ENCODE measurements at regions not wholly inside any gene's neighbourhood (a gene's known extent, or its start where the extent isn't known, plus 50 kb on each side); places are given as distances from the start of the nearest gene placed in this dataset.

DNA sequence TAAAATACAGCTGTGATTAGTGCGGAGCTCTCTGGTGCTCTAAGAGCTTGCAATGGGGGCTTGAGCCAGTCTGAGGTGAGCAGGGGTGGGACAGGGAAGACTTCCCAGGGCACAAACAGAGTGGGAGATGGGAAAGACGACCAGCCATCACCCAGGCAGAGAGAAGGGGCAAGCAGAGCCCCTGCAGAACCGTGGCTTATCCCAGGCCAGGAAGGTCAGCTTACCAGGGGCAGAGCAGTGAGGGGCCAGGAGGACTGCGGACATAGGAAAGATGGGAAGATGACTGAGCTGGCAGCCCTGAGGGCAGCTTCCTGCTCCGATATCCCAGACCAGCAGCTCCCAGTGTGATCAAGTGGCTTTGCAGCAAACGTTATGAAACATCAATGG lies 55.4 kb upstream of the IFFO2 start:
- Histone ChIP-seq H3K4me1 (ENCODE audit: insufficient read depth, low read length) (peaks cover 18% of the 10 kb centered on the region), H3K27me3 (ENCODE audit: insufficient read depth, low read length) (no peaks in the 10 kb centered on the region), H3K4me3 (ENCODE audit: low read length in 2 of 2) (no peak overlapping the region), H3K9me3 (ENCODE audit: control insufficient read depth in 1 of 2, low read length in 2 of 2) (no peaks in the 10 kb centered on the region), H3K36me3 (ENCODE audit: insufficient read depth, low read length) (no peaks in the 10 kb centered on the region), H3K27ac (ENCODE audit: low read depth, low read length) (no peak overlapping the region)
- CTCF ChIA-PET (ENCODE audit: partially characterized antibody), result interaction anchor here (0.8 to 1.9 kb wide), 2 partner anchors 84 to 127 kb away, joined by 3 to 7 read pairs; no protein-coding TSS in a partner anchor
- H3K9me3 Mint-ChIP-seq, result no peaks in the 10 kb centered on the region
- POLR2A ChIA-PET (ENCODE audit: partially characterized antibody), result interaction anchor here (1.4 kb wide), 1 partner anchor 109 kb away, joined by 3 read pairs; the partner anchor contains the start of gene ALDH4A1
- H3K27me3 Mint-ChIP-seq, result no peaks in the 10 kb centered on the region
- H3K4me1 Mint-ChIP-seq, result peaks cover 15 to 27% (median 18%) of the 10 kb centered on the region in 4 donors
- intact Hi-C loops (cut with micrococcal nuclease), result loop anchor here (1.0 kb wide), 1 partner anchor 62 kb away; no protein-coding TSS in a partner anchor
- no peak overlapping the region for H3K4me3 Mint-ChIP-seq
- no peak overlapping the region for H3K27ac Mint-ChIP-seq
- no peak for DNase-seq
- H3K36me3 Mint-ChIP-seq, result no peaks in the 10 kb centered on the region

DNA sequence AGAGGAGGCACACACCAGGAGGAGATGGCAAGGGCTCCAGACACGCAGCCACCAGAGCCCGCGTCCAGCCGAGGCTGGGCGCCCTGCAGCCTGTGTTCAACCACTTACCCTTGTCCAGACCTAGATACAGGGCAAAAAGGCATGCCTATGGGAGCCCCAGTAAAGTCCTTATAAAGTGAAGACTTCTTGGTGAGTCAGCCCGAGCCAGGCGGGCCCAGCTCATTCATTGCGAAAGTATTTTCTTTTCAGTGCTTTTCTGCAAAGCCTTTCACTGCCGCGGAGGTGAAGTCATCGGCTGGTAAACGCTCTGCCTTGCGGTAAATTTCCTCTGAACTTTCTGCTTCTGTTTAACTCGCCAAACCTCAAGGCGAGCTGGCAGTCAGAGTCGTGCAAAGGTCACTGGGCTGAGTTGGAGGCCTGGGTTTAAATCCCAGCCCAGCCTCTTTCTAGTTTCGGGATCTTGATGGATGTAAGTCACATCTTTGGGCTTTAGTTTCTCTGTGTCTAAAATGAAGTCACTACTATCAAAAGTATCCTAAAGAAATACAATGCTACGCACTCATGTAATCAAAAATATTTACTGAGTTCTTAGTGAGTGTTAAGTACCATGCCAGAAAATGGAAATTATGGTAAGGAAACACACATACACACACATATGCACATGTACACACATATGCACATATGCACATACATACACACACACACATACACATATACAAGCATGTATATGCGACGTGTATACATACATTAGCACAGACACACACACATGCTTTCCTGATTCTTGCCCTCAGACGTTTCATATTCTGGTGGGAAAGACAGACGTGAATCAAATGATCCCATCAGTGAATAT lies 54.7 kb upstream of the IFFO2 start:
- Mint-ChIP-seq H3K27me3 (no peaks in the 10 kb centered on the region), H3K4me1 (peaks cover 15 to 27% (median 18%) of the 10 kb centered on the region in 4 donors), H3K36me3 (no peaks in the 10 kb centered on the region), H3K4me3 (peak overlapping the region; percentile 46 to 78 (median 62)), H3K27ac (peak overlapping the region; percentile 37 to 93 (median 58)), H3K9me3 (no peaks in the 10 kb centered on the region)
- ChIA-PET POLR2A (ENCODE audit: partially characterized antibody) (interaction anchor here (1.4 kb wide), 1 partner anchor 108 kb away, joined by 3 read pairs; the partner anchor contains the start of gene ALDH4A1), CTCF (ENCODE audit: partially characterized antibody) (interaction anchor here (0.8 to 1.9 kb wide), 2 partner anchors 85 to 127 kb away, joined by 3 to 7 read pairs; no protein-coding TSS in a partner anchor)
- Histone ChIP-seq H3K27ac (ENCODE audit: low read depth, low read length) (no peak overlapping the region), H3K4me3 (ENCODE audit: low read length in 2 of 2) (peak overlapping the region in 1 of 2 donors; percentile 14), H3K4me1 (ENCODE audit: insufficient read depth, low read length) (peaks cover 18% of the 10 kb centered on the region), H3K9me3 (ENCODE audit: control insufficient read depth in 1 of 2, low read length in 2 of 2) (no peaks in the 10 kb centered on the region), H3K27me3 (ENCODE audit: insufficient read depth, low read length) (no peaks in the 10 kb centered on the region), H3K36me3 (ENCODE audit: insufficient read depth, low read length) (no peaks in the 10 kb centered on the region)
- intact Hi-C loops (cut with micrococcal nuclease), result loop anchor here (1.0 kb wide), 1 partner anchor 63 kb away; no protein-coding TSS in a partner anchor
- peak; percentile 44 to 63 (median 48) for DNase-seq

DNA sequence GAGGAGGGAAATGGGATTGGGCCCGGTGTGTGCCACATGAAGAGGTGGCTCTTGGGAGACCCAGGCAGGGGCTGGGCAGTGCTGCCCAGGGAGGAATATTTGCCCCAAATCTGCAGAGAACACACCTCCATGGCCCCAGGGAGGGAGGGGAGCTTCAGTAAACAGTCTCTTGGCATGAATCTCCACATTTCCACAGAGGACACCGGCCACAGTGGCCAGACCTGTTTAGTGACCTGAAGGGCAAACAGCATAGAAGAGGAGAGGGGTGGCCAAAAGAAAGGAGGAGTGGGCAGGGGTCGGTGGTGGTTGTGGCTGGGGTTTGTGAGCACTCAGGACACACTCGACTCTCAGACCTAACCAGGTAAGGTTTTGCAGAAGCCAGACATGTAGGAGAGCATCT lies 54.0 kb upstream of the IFFO2 start:
- H3K27ac ChIP-seq (ENCODE audit: low read depth, low read length), result no peak overlapping the region
- H3K27me3 ChIP-seq (ENCODE audit: insufficient read depth, low read length), result no peaks in the 10 kb centered on the region
- intact Hi-C loops (cut with micrococcal nuclease), result no loop called here
- no peaks in the 10 kb centered on the region for H3K9me3 Mint-ChIP-seq
- H3K27me3 Mint-ChIP-seq, result peaks cover 0 to 1% of the 10 kb centered on the region in 2 donors
- POLR2A ChIA-PET (ENCODE audit: partially characterized antibody), result interaction anchor here (1.0 kb wide), 1 partner anchor 17 kb away, joined by 3 read pairs; no protein-coding TSS in a partner anchor
- no peak for DNase-seq
- no peaks in the 10 kb centered on the region for H3K36me3 Mint-ChIP-seq
- H3K4me1 Mint-ChIP-seq, result peaks cover 15 to 27% (median 18%) of the 10 kb centered on the region in 4 donors
- no peaks in the 10 kb centered on the region for H3K36me3 ChIP-seq (ENCODE audit: insufficient read depth, low read length)
- H3K4me3 Mint-ChIP-seq, result peak overlapping the region; percentile 46 to 78 (median 62)
- H3K4me3 ChIP-seq (ENCODE audit: low read length in 2 of 2), result peak overlapping the region in 1 of 2 donors; percentile 14
- H3K9me3 ChIP-seq (ENCODE audit: control insufficient read depth in 1 of 2, low read length in 2 of 2), result no peaks in the 10 kb centered on the region
- H3K27ac Mint-ChIP-seq, result peak overlapping the region in 6 of 7 donors; percentile 18 to 93 (median 48)
- CTCF ChIA-PET (ENCODE audit: partially characterized antibody), result interaction anchor here (1.9 kb wide), 1 partner anchor 85 kb away, joined by 7 read pairs; no protein-coding TSS in a partner anchor
- H3K4me1 ChIP-seq (ENCODE audit: insufficient read depth, low read length), result peaks cover 18% of the 10 kb centered on the region

DNA sequence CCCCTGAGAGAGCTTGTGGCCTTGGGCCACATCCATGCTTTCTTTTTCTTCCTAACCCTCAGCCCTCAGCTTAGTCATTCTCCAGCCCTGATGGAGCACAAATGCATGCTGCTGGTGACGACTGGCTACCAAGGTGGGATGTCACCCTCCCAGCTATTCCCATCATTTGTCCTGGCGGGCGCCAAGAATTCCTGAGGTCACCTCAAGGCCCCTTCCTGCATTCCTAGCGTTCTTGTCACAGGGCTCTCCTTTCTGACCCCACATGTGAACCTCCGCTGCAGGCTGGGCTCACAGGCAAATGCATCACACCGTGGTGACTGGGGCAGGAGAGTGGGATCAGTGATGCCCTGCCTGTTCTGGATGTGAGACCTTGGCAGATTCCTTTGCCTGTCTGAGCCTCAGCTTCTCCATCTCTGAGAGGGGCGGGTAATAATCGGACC lies 53.4 kb upstream of the IFFO2 start:
- DNase-seq, result no peak
- Mint-ChIP-seq H3K27me3 (peaks cover 0 to 1% of the 10 kb centered on the region in 2 donors), H3K4me1 (peaks cover 15 to 27% (median 18%) of the 10 kb centered on the region in 4 donors), H3K27ac (peak overlapping the region in 1 of 7 donors; percentile 44), H3K9me3 (no peaks in the 10 kb centered on the region), H3K4me3 (peak overlapping the region in 1 of 8 donors; percentile 34), H3K36me3 (no peaks in the 10 kb centered on the region)
- Histone ChIP-seq H3K36me3 (ENCODE audit: insufficient read depth, low read length) (no peaks in the 10 kb centered on the region), H3K4me1 (ENCODE audit: insufficient read depth, low read length) (peaks cover 18% of the 10 kb centered on the region), H3K27me3 (ENCODE audit: insufficient read depth, low read length) (no peaks in the 10 kb centered on the region), H3K27ac (ENCODE audit: low read depth, low read length) (no peak overlapping the region), H3K9me3 (ENCODE audit: control insufficient read depth in 1 of 2, low read length in 2 of 2) (no peaks in the 10 kb centered on the region), H3K4me3 (ENCODE audit: low read length in 2 of 2) (no peak overlapping the region)
- intact Hi-C loops (cut with micrococcal nuclease), result no loop called here
- POLR2A ChIA-PET (ENCODE audit: partially characterized antibody), result interaction anchor here (1.0 kb wide), 1 partner anchor 18 kb away, joined by 3 read pairs; no protein-coding TSS in a partner anchor
- CTCF ChIA-PET (ENCODE audit: partially characterized antibody), result no interaction called here

DNA sequence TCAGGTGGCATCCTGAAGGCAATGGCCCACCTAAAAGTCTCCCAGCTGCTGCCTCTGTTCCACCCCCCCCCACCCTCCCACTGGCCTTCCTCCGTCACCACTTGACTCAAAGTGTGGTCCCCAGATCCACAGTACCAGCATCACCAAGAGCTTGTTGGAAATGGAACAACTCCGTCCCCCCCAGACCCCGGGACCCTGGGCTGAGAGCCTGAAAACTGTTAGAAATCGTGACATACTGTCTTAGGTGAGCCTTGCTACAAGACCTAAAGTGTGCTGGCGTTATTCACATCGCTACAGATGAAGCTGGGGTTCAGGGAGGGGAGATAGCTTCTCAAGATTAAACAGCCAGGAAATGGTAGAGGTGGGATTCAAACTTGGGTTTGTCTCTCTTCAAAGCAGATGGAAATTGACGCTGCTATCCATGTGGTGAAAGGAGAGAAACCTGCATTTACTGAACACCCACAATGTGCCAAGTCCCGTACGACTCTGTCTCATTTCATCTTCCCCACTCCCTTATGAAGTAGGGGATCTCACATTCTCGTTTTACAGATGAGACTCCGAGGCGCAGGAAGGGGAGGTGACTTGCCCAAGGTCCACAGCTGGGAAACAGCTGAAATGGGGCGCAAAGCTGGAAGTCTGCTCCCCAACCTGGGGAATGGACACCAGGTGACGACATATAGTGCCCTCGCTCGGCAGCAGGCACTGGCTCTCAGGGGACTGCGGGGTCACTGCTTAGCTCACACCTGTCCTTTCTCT lies 52.8 kb upstream of the IFFO2 start:
- peak overlapping the region in 1 of 8 donors; percentile 54 for H3K4me3 Mint-ChIP-seq
- peaks cover 0 to 1% of the 10 kb centered on the region in 2 donors for H3K27me3 Mint-ChIP-seq
- H3K27ac Mint-ChIP-seq, result no peak overlapping the region
- peaks cover 15 to 27% (median 18%) of the 10 kb centered on the region in 4 donors for H3K4me1 Mint-ChIP-seq
- H3K4me3 ChIP-seq (ENCODE audit: low read length in 2 of 2), result no peak overlapping the region
- H3K27me3 ChIP-seq (ENCODE audit: insufficient read depth, low read length), result no peaks in the 10 kb centered on the region
- no peaks in the 10 kb centered on the region for H3K36me3 Mint-ChIP-seq
- intact Hi-C loops (cut with micrococcal nuclease), result no loop called here
- H3K4me1 ChIP-seq (ENCODE audit: insufficient read depth, low read length), result peaks cover 18% of the 10 kb centered on the region
- H3K27ac ChIP-seq (ENCODE audit: low read depth, low read length), result no peak overlapping the region
- H3K9me3 ChIP-seq (ENCODE audit: control insufficient read depth in 1 of 2, low read length in 2 of 2), result no peaks in the 10 kb centered on the region
- no peak for DNase-seq
- ChIA-PET CTCF (ENCODE audit: partially characterized antibody) (no interaction called here), POLR2A (ENCODE audit: partially characterized antibody) (interaction anchor here (0.6 kb wide), 1 partner anchor 79 kb away, joined by 3 read pairs; no protein-coding TSS in a partner anchor)
- no peaks in the 10 kb centered on the region for H3K9me3 Mint-ChIP-seq
- no peaks in the 10 kb centered on the region for H3K36me3 ChIP-seq (ENCODE audit: insufficient read depth, low read length)

DNA sequence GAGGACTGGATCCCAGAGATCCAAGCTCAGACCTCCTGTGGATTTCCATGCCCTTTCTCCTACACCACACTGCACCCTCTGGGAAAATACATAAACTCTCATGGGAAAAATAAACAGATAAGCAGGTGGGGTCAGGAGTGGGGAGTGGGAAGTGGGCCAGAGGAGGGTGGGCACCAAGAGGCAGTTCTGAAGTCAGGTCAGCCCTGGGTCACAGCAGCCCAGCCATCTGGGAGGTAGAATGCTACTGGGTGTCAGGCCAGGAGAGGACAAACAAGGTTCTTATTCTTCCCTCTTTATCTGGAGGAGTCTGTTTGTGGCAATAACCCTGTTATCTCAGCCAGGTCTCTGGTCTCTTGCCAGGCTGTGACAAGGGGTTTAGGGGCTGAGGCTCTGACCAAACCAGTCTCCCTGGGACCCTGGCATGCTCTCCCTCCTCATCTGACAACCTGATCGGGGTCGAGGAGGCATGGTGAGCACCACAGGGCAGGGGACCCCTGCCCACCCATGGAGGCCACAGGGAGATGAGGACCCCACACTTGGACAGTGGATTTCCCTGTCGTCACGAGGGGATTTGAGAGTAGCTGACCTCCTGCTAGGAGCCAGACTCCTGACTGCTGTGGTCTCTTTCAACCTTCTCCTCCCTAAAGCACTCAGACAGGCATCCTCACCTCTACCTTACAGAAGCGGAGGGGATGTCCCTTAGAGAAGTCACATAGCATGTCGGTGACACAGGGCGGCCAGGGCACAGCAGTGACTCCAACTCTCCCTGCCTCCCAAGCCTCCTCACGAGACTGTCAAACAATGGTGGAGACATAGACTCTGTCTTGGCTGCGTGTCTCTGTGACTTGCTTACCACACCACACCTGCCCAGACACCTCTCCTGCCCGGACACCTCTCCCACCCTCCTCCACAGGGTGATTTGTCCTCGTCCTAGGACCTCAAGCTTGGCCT lies 51.3 kb upstream of the IFFO2 start:
- peaks cover 18% of the 10 kb centered on the region for H3K4me1 ChIP-seq (ENCODE audit: insufficient read depth, low read length)
- intact Hi-C loops (cut with micrococcal nuclease), result no loop called here
- no peaks in the 10 kb centered on the region for H3K9me3 ChIP-seq (ENCODE audit: control insufficient read depth in 1 of 2, low read length in 2 of 2)
- H3K27ac ChIP-seq (ENCODE audit: low read depth, low read length), result no peak overlapping the region
- DNase-seq, result no peak
- CTCF ChIA-PET (ENCODE audit: partially characterized antibody), result no interaction called here
- no peak overlapping the region for H3K4me3 Mint-ChIP-seq
- peaks cover 0 to 1% of the 10 kb centered on the region in 2 donors for H3K27me3 Mint-ChIP-seq
- H3K9me3 Mint-ChIP-seq, result peaks cover 0 to 10% (median 1%) of the 10 kb centered on the region in 8 donors
- H3K27me3 ChIP-seq (ENCODE audit: insufficient read depth, low read length), result no peaks in the 10 kb centered on the region
- no peaks in the 10 kb centered on the region for H3K36me3 ChIP-seq (ENCODE audit: insufficient read depth, low read length)
- H3K4me3 ChIP-seq (ENCODE audit: low read length in 2 of 2), result no peak overlapping the region
- H3K4me1 Mint-ChIP-seq, result peaks cover 15 to 27% (median 18%) of the 10 kb centered on the region in 4 donors
- POLR2A ChIA-PET (ENCODE audit: partially characterized antibody), result no interaction called here
- no peak overlapping the region for H3K27ac Mint-ChIP-seq
- H3K36me3 Mint-ChIP-seq, result no peaks in the 10 kb centered on the region
